Heart left ventricle (tissue), 16 donors: ENCODE measurements at regions not wholly inside any gene's neighbourhood (a gene's known extent, or its start where the extent isn't known, plus 50 kb on each side); places are given as distances from the start of the nearest gene placed in this dataset.

Experiments
- ATAC-seq, 4 donors: fragments of 200-7000 bp; cut with Tn5 transposase; one replicate each; pipeline ENCODE4 v1.9.1; 2020 to 2022; ENCODE audit warnings: moderate library complexity in 4 of 4, mild to moderate bottlenecking in 3 of 4, moderate number of reproducible peaks in 1 of 4
- DNase-seq, 5 donors: peaks; one replicate each; pipeline ENCODE4 v3.0.0-alpha.2; 2020
- H3K27ac ChIP-seq, 12 donors: fragments of 200-600 bp; sonication (generic) in 4 of 12; one replicate each; pipeline versions ENCODE4 v1.5.0 to v1.8.0; 2016 to 2022; ENCODE audit warnings: mild to moderate bottlenecking in 2 of 12
- H3K27me3 ChIP-seq, 9 donors: fragments of 200-600 bp; sonication (generic) in 2 of 9; one replicate each; pipeline versions ENCODE4 v1.5.1 to v1.8.0; 2016 to 2022; ENCODE audit warnings: mild to moderate bottlenecking in 3 of 9
- H3K36me3 ChIP-seq, 9 donors: fragments of 200-600 bp; sonication (generic) in 2 of 9; one replicate each; pipeline versions ENCODE4 v1.5.0 to v1.8.0; 2018 to 2022; ENCODE audit warnings: mild to moderate bottlenecking in 2 of 9
- H3K4me1 ChIP-seq, 12 donors: fragments of 200-600 bp; sonication (generic) in 4 of 12; one replicate each; pipeline versions ENCODE4 v1.5.0 to v1.8.0; 2016 to 2022; ENCODE audit warnings: mild to moderate bottlenecking in 3 of 12
- H3K4me3 ChIP-seq, 12 donors: fragments of 200-600 bp; sonication (generic) in 4 of 12; one replicate each; pipeline versions ENCODE4 v1.5.0 to v1.8.0; 2017 to 2022; ENCODE audit warnings: mild to moderate bottlenecking in 9 of 12, moderate library complexity in 4 of 12
- H3K9me3 ChIP-seq, 12 donors: fragments of 200-600 bp; sonication (generic) in 4 of 12; one replicate each; pipeline versions ENCODE4 v1.5.0 to v1.8.0; 2016 to 2022; ENCODE audit warnings: mild to moderate bottlenecking in 1 of 12
- CTCF ChIP-seq, 12 donors: fragments of 200-600 bp; sonication (generic) in 4 of 12; IDR thresholded peaks; one replicate each; pipeline versions ENCODE4 v1.5.0 to v1.8.0; 2018 to 2022; ENCODE audit warnings: antibody characterized with exemption in 12 of 12, mild to moderate bottlenecking in 5 of 12
- POLR2A ChIP-seq, 2 donors: fragments of 450-650 bp; IDR thresholded peaks; one replicate each; pipeline ENCODE4 v1.6.1; 2017; ENCODE audit warnings: antibody characterized with exemption in 2 of 2, mild to moderate bottlenecking in 2 of 2, moderate library complexity in 2 of 2
- WGBS, 4 donors: extraction: QIAGEN DNeasy Blood & Tissue Kit in 2 of 4; methylation state at CpG; one replicate each; pipeline versions ENCODE4 v1.1.5 to v1.1.7; 2013 to 2018; 5-methylcytosine and 5-hydroxymethylcytosine counted together
- intact Hi-C, 10 donors: fragments of 100-400 bp; cut with DNase I; formaldehyde crosslinking; loops; one replicate each; pipeline versions ENCODE4 v1.11.1 to v1.14.2; 2022
- donor health status: ischemic (EF 13 %, LVEDD 7.1; RV severe dilation, severe dysfunction).
- donor health status: healthy with polysubstance abuse.
- donor health status: DM: no; HTN: yes; CAD: no.
- donor health status: DM: no; HTN: no; CAD: no.
- donor health status: ischemic (EF 25% LVEDD 6.9; RV normal size, moderate dysfunction).
- donor health status: ischemic (EF 25% LVEDD 5.7; RV mildly dilated, moderate dysfunction).
- donor health status: healthy.
- donor health status: DM: yes; HTN: yes; CAD: no.
- donor health status: ischemic (EF 35%, LVEDD 5.7; RV mildly dilated, moderate dysfunction).
- donor health status: nonischemic (EF 11% LVEDD 7.7; RV severe dilation, severe dysfunction).
- donor health status: DM: yes; HTN: yes; CAD: no.
- donor health status: PGD.
- donor health status: ischemic (EF 29% LVEDD 5.4; RV normal size, mild dysfunction).
- donor health status: nonischemic (EF 23%, LVEDD 6.1; RV moderate dilation, normal function).

GRCh38 chr1:200279810-200280411 is 129.9 kb downstream of the ZNF281 start:
- ATAC-seq (no peak), DNase-seq (no peak)
- H3K27ac ChIP-seq = no peak overlapping the region
- H3K4me3 ChIP-seq = no peak overlapping the region
- intact Hi-C loops = loop anchor here in 7 of 10 donors (2.0 to 10.0 kb wide), 5 partner anchors 205 to 595 kb away; no protein-coding TSS in a partner anchor
- H3K4me1 ChIP-seq = peaks cover 0 to 8% (median 0%) of the 10 kb centered on the region in 12 donors
- no peaks in the 10 kb centered on the region for H3K9me3 ChIP-seq
- no peaks in the 10 kb centered on the region for H3K27me3 ChIP-seq
- WGBS, 4 donors = 21 to 32% (median 29%) methylated on average over 4 of the region's 4 CpGs
- H3K36me3 ChIP-seq = no peaks in the 10 kb centered on the region
- TF ChIP-seq POLR2A (IDR thresholded peaks at IDR 0.05) = no peak
- peak in 11 of 12 donors; percentile 25 to 63 (median 53) for TF ChIP-seq CTCF (IDR thresholded peaks at IDR 0.05)

GRCh38 chr1:200275816-200276453 is 133.9 kb downstream of the ZNF281 start:
- TF ChIP-seq POLR2A (IDR thresholded peaks at IDR 0.05) (no peak), CTCF (IDR thresholded peaks at IDR 0.05) (no peak)
- DNase-seq (no peak), ATAC-seq (no peak)
- WGBS, 4 donors = 81 to 88% (median 85%) methylated on average over 9 of the region's 9 CpGs
- H3K9me3 ChIP-seq = no peaks in the 10 kb centered on the region
- H3K27ac ChIP-seq = no peak overlapping the region
- H3K27me3 ChIP-seq = no peaks in the 10 kb centered on the region
- no peaks in the 10 kb centered on the region for H3K36me3 ChIP-seq
- peaks cover 0 to 8% (median 0%) of the 10 kb centered on the region in 12 donors for H3K4me1 ChIP-seq
- H3K4me3 ChIP-seq = no peak overlapping the region
- intact Hi-C loops = loop anchor here in 5 of 10 donors (5.0 to 10.0 kb wide), 4 partner anchors 209 to 591 kb away; no protein-coding TSS in a partner anchor

GRCh38 chr1:200275415-200275814 is 134.4 kb downstream of the ZNF281 start:
- WGBS, 4 donors = 12 to 22% (median 15%) methylated on average over 4 of the region's 4 CpGs
- intact Hi-C loops = loop anchor here in 5 of 10 donors (5.0 to 10.0 kb wide), 4 partner anchors 209 to 591 kb away; no protein-coding TSS in a partner anchor
- Histone ChIP-seq H3K36me3 (no peaks in the 10 kb centered on the region), H3K4me1 (peaks cover 0 to 8% (median 0%) of the 10 kb centered on the region in 12 donors), H3K9me3 (no peaks in the 10 kb centered on the region), H3K4me3 (no peak overlapping the region), H3K27ac (no peak overlapping the region), H3K27me3 (no peaks in the 10 kb centered on the region)
- TF ChIP-seq CTCF (IDR thresholded peaks at IDR 0.05) (no peak), POLR2A (IDR thresholded peaks at IDR 0.05) (no peak)
- no peak for ATAC-seq
- DNase-seq = no peak

- 78 to 87% (median 86%) methylated on average over 4 of the region's 4 CpGs for WGBS, 4 donors
- ATAC-seq (no peak), DNase-seq (no peak)
- H3K27ac ChIP-seq = no peak overlapping the region
- H3K4me1 ChIP-seq = peaks cover 0 to 8% (median 0%) of the 10 kb centered on the region in 12 donors
- no peaks in the 10 kb centered on the region for H3K9me3 ChIP-seq
- TF ChIP-seq POLR2A (IDR thresholded peaks at IDR 0.05) (no peak), CTCF (IDR thresholded peaks at IDR 0.05) (no peak)
- no peaks in the 10 kb centered on the region for H3K36me3 ChIP-seq
- no peak overlapping the region for H3K4me3 ChIP-seq
- intact Hi-C loops = loop anchor here in 5 of 10 donors (10.0 kb wide), 3 partner anchors 211 to 589 kb away; no protein-coding TSS in a partner anchor
- no peaks in the 10 kb centered on the region for H3K27me3 ChIP-seq
Observed at GRCh38 chr1:200274116-200274515, 135.7 kb downstream of the ZNF281 start.
